Neutrophil (primary cell): ENCODE measurements at regions not wholly inside any gene's neighbourhood (a gene's known extent, or its start where the extent isn't known, plus 50 kb on each side); places are given as distances from the start of the nearest gene placed in this dataset.
"Not testable (repeated sequence)": the region's sequence is repeated elsewhere in the genome, so short reads cannot be mapped to it uniquely, and the experiment has no call there.

Source experiments
- H3K27ac ChIP-seq: fragments of 200-600 bp; sonication (generic); 2 replicates; pipeline ENCODE4 v1.5.1; 2016; ENCODE audit warnings: mild to moderate bottlenecking, moderate library complexity
- H3K27me3 ChIP-seq: fragments of 200-600 bp; sonication (generic); 2 replicates; pipeline ENCODE4 v1.6.0; 2016; ENCODE audit warnings: mild to moderate bottlenecking
- H3K36me3 ChIP-seq: fragments of 200-600 bp; sonication (generic); 2 replicates; pipeline ENCODE4 v1.5.1; 2017
- H3K4me1 ChIP-seq, 2 experiments: fragments of 200-600 bp in 1 of 2; sonication (generic) in 1 of 2; 1 replicate in 1 of 2; 2 replicates in 1 of 2; pipeline versions ENCODE4 v1.5.1 to v1.6.1; 2013 to 2016; ENCODE audit warnings: low read depth in 1 of 2, low read length in 1 of 2, mild to moderate bottlenecking in 1 of 2, moderate library complexity in 1 of 2; ENCODE audit not compliant: control insufficient read depth in 1 of 2, insufficient read depth in 1 of 2
- H3K4me3 ChIP-seq, 2 experiments: fragments of 200-600 bp in 1 of 2; sonication (generic) in 1 of 2; 1 replicate in 1 of 2; 2 replicates in 1 of 2; pipeline ENCODE4 v1.5.1; 2013 to 2016; ENCODE audit warnings: low read depth in 1 of 2, low read length in 1 of 2, mild to moderate bottlenecking in 1 of 2, moderate library complexity in 1 of 2
- H3K9me3 ChIP-seq: fragments of 200-600 bp; sonication (generic); 2 replicates; pipeline ENCODE4 v1.5.1; 2016
- CTCF ChIP-seq: fragments of 200-600 bp; sonication (generic); IDR thresholded peaks from 2 replicates; pipeline ENCODE4 v1.5.1; 2016; ENCODE audit warnings: antibody characterized with exemption

GRCh38 chr7:113030489-113030888, 56.1 kb downstream of the GPR85 start:
- no peak for TF ChIP-seq CTCF
- H3K27ac ChIP-seq, result no peak overlapping the region
- no peak overlapping the region for H3K4me3 ChIP-seq
- H3K36me3 ChIP-seq, result no peaks in the 10 kb centered on the region
- H3K4me1 ChIP-seq, result no peaks in the 10 kb centered on the region
- H3K27me3 ChIP-seq, result no peaks in the 10 kb centered on the region
- H3K9me3 ChIP-seq, result no peaks in the 10 kb centered on the region

- TF ChIP-seq CTCF, result no peak
- H3K4me1 ChIP-seq, result no peaks in the 10 kb centered on the region
- H3K27me3 ChIP-seq, result no peaks in the 10 kb centered on the region
- no peaks in the 10 kb centered on the region for H3K36me3 ChIP-seq
- no peaks in the 10 kb centered on the region for H3K9me3 ChIP-seq
- H3K27ac ChIP-seq, result no peak overlapping the region
- H3K4me3 ChIP-seq, result no peak overlapping the region
These were observed 59.7 kb downstream of the GPR85 start for GRCh38 chr7:113026941-113027340.

- H3K36me3 ChIP-seq, H3K4me1 ChIP-seq, H3K9me3 ChIP-seq, H3K4me3 ChIP-seq, H3K27me3 ChIP-seq, H3K27ac ChIP-seq: not testable (repeated sequence)
These were observed 69.3 kb downstream of the GPR85 start for GRCh38 chr7:113017144-113017857.

- Histone ChIP-seq H3K27ac (no peak overlapping the region), H3K36me3 (no peaks in the 10 kb centered on the region), H3K4me3 (no peak overlapping the region), H3K4me1 (no peaks in the 10 kb centered on the region), H3K9me3 (no peaks in the 10 kb centered on the region), H3K27me3 (no peaks in the 10 kb centered on the region)
- TF ChIP-seq CTCF, result no peak
These were observed 71.5 kb downstream of the GPR85 start for GRCh38 chr7:113015034-113015645.

- TF ChIP-seq CTCF, result no peak
- H3K27ac ChIP-seq, result no peak overlapping the region
- H3K36me3 ChIP-seq, result no peaks in the 10 kb centered on the region
- H3K4me3 ChIP-seq, result no peak overlapping the region
- H3K27me3 ChIP-seq, result no peaks in the 10 kb centered on the region
- H3K4me1 ChIP-seq, result no peaks in the 10 kb centered on the region
- no peaks in the 10 kb centered on the region for H3K9me3 ChIP-seq
These were observed 72.7 kb downstream of the GPR85 start for GRCh38 chr7:113013761-113014449.

GRCh38 chr7:113012862-113013261, 73.8 kb downstream of the GPR85 start:
- H3K4me1 ChIP-seq, H3K36me3 ChIP-seq, H3K27me3 ChIP-seq, H3K4me3 ChIP-seq, H3K9me3 ChIP-seq, H3K27ac ChIP-seq: not testable (repeated sequence)
